ENCODE measurements at regions not wholly inside any gene's neighbourhood (a gene's known extent, or its start where the extent isn't known, plus 50 kb on each side); places are given as distances from the start of the nearest gene placed in this dataset.

DNA sequence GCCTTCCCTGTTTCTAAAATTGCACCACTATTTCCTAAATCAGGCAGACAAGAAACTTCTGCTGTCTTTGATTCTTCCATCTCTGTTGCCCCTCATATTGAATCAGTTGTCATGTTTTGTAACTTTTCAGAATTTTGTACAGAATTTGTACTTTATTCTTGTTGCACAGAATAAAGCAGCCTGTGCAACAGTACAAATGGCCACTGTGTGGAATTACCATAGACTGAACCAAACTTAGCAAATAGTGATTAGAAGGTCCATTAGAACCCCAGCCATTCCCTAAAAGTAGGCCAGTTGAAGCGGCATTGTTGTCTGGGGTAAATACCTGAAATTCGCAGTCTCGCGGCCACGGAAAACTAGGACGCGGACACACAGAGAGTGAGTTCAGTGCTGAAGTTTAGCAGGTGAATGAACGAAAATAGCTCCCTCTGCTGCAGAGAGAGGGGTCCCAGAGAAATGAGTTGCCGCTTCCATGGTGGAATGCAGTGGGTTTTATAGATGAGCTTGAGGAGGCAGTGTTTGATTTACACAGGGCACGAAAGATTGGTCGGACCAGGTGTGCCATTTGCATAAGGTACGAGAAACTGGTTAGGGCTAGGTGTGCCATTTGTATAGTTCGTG is 71.8 kb downstream of the C4orf33 start:
- no peaks in the 10 kb centered on the region for H3K79me2 ChIP-seq (ENCODE audit: control insufficient read depth, insufficient read depth, low read length)
- H3K36me3 ChIP-seq (ENCODE audit: control insufficient read depth in 2 of 2, extremely low read depth in 1 of 2, insufficient read depth in 2 of 2, low read length in 2 of 2) = no peaks in the 10 kb centered on the region
- TF ChIP-seq, protein P1, sequence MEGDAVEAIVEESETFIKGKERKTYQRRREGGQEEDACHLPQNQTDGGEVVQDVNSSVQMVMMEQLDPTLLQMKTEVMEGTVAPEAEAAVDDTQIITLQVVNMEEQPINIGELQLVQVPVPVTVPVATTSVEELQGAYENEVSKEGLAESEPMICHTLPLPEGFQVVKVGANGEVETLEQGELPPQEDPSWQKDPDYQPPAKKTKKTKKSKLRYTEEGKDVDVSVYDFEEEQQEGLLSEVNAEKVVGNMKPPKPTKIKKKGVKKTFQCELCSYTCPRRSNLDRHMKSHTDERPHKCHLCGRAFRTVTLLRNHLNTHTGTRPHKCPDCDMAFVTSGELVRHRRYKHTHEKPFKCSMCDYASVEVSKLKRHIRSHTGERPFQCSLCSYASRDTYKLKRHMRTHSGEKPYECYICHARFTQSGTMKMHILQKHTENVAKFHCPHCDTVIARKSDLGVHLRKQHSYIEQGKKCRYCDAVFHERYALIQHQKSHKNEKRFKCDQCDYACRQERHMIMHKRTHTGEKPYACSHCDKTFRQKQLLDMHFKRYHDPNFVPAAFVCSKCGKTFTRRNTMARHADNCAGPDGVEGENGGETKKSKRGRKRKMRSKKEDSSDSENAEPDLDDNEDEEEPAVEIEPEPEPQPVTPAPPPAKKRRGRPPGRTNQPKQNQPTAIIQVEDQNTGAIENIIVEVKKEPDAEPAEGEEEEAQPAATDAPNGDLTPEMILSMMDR (optimal IDR thresholded peaks at IDR 0.05 in 1 of 3, IDR thresholded peaks at IDR 0.05 in 1 of 3, conservative IDR thresholded peaks at IDR 0.05 in 1 of 3; ENCODE audit: extremely low read depth in 1 of 3, insufficient read depth in 2 of 3, low read length in 3 of 3) = no peak
- no peak for TF ChIP-seq EZH2 (IDR thresholded peaks at IDR 0.05; ENCODE audit: low read length)
- peaks cover 4% of the 10 kb centered on the region for H3K27me3 ChIP-seq (ENCODE audit: control insufficient read depth, extremely low read depth, insufficient read depth, low read length)
- H3K4me2 ChIP-seq (ENCODE audit: control insufficient read depth, extremely low read depth, insufficient read depth, low read depth, low read length) = no peak overlapping the region
- no peak for DNase-seq (ENCODE audit: low read depth, low spot score)
- no peak overlapping the region for H2AFZ ChIP-seq (ENCODE audit: control insufficient read depth, low read length)
- no peak overlapping the region for H3K4me3 ChIP-seq (ENCODE audit: control insufficient read depth in 2 of 3, extremely low read depth in 1 of 3, insufficient read depth in 2 of 3, low read depth in 1 of 3, low read length in 3 of 3)
- H4K20me1 ChIP-seq (ENCODE audit: control insufficient read depth, extremely low read depth, insufficient read depth, low read length) = no peaks in the 10 kb centered on the region
- no peaks in the 10 kb centered on the region for H3K9me1 ChIP-seq (ENCODE audit: control insufficient read depth, extremely low read depth, insufficient read depth, low read length)
- dilution Hi-C loops (cut with MboI; ENCODE audit: extremely low pct_ligation_motif_present, low sequenced_read_pairs) = no loop called here
- no peak overlapping the region for H3K9ac ChIP-seq (ENCODE audit: control insufficient read depth, extremely low read depth, insufficient read depth, low read length)
- no peaks in the 10 kb centered on the region for H3K4me1 ChIP-seq (ENCODE audit: control insufficient read depth, extremely low read depth, insufficient read depth, low read length)
- H3K27ac ChIP-seq (ENCODE audit: control insufficient read depth, insufficient read depth, low read length) = no peak overlapping the region
- FAIRE-seq = no peak
- H3K9me3 ChIP-seq (ENCODE audit: control insufficient read depth, low read depth, low read length) = no peaks in the 10 kb centered on the region

GRCh38 chr4:129172181-129172580 is 76.2 kb downstream of the C4orf33 start:
- Histone ChIP-seq H3K9me3 (ENCODE audit: control insufficient read depth, low read depth, low read length) (no peaks in the 10 kb centered on the region), H3K9me1 (ENCODE audit: control insufficient read depth, extremely low read depth, insufficient read depth, low read length) (no peaks in the 10 kb centered on the region), H3K4me1 (ENCODE audit: control insufficient read depth, extremely low read depth, insufficient read depth, low read length) (no peaks in the 10 kb centered on the region), H3K4me3 (ENCODE audit: control insufficient read depth in 2 of 3, extremely low read depth in 1 of 3, insufficient read depth in 2 of 3, low read depth in 1 of 3, low read length in 3 of 3) (no peak overlapping the region), H3K27me3 (ENCODE audit: control insufficient read depth, extremely low read depth, insufficient read depth, low read length) (peaks cover 4% of the 10 kb centered on the region), H3K9ac (ENCODE audit: control insufficient read depth, extremely low read depth, insufficient read depth, low read length) (no peak overlapping the region), H3K4me2 (ENCODE audit: control insufficient read depth, extremely low read depth, insufficient read depth, low read depth, low read length) (no peak overlapping the region), H3K79me2 (ENCODE audit: control insufficient read depth, insufficient read depth, low read length) (no peaks in the 10 kb centered on the region), H2AFZ (ENCODE audit: control insufficient read depth, low read length) (no peak overlapping the region), H4K20me1 (ENCODE audit: control insufficient read depth, extremely low read depth, insufficient read depth, low read length) (no peaks in the 10 kb centered on the region), H3K36me3 (ENCODE audit: control insufficient read depth in 2 of 2, extremely low read depth in 1 of 2, insufficient read depth in 2 of 2, low read length in 2 of 2) (no peaks in the 10 kb centered on the region), H3K27ac (ENCODE audit: control insufficient read depth, insufficient read depth, low read length) (no peak overlapping the region)
- TF ChIP-seq, protein P1 (optimal IDR thresholded peaks at IDR 0.05 in 1 of 3, IDR thresholded peaks at IDR 0.05 in 1 of 3, conservative IDR thresholded peaks at IDR 0.05 in 1 of 3; ENCODE audit: extremely low read depth in 1 of 3, insufficient read depth in 2 of 3, low read length in 3 of 3) = no peak
- DNase-seq (ENCODE audit: low read depth, low spot score) (no peak), FAIRE-seq (no peak)
- dilution Hi-C loops (cut with MboI; ENCODE audit: extremely low pct_ligation_motif_present, low sequenced_read_pairs) = no loop called here
